ENCODE measurements at regions not wholly inside any gene's neighbourhood (a gene's known extent, or its start where the extent isn't known, plus 50 kb on each side); places are given as distances from the start of the nearest gene placed in this dataset.

GRCh38 chr2:239746559-239747246 is 278.4 kb downstream of the NDUFA10 start:
- TF ChIP-seq CTCF (optimal IDR thresholded peaks at IDR 0.05 in 1 of 3, IDR thresholded peaks at IDR 0.05 in 1 of 3, conservative IDR thresholded peaks at IDR 0.05 in 1 of 3; ENCODE audit: extremely low read depth in 1 of 3, insufficient read depth in 2 of 3, low read length in 3 of 3) (no peak), EZH2 (IDR thresholded peaks at IDR 0.05; ENCODE audit: low read length) (no peak)

All from keratinocyte (primary cell).